HG03139 (cell line): ENCODE measurements at regions not wholly inside any gene's neighbourhood (a gene's known extent, or its start where the extent isn't known, plus 50 kb on each side); places are given as distances from the start of the nearest gene placed in this dataset.

ENCODE experiments used
- ATAC-seq: cut with Tn5 transposase; IDR thresholded peaks from one replicate; pipeline ENCODE4 v1.9.1; 2021; ENCODE audit not compliant: unreplicated experiment

GRCh38 chr3:17995769-17996168 lies 253.3 kb upstream of the TBC1D5 start:
- ATAC-seq, result no peak

GRCh38 chr3:17994167-17994566 lies 251.7 kb upstream of the TBC1D5 start:
- ATAC-seq, result no peak

GRCh38 chr3:17990390-17990789 lies 248.0 kb upstream of the TBC1D5 start:
- ATAC-seq, result no peak

GRCh38 chr3:17986348-17986816 lies 244.0 kb upstream of the TBC1D5 start:
- ATAC-seq, result no peak

GRCh38 chr3:17985658-17986347 lies 243.4 kb upstream of the TBC1D5 start:
- ATAC-seq, result no peak

- ATAC-seq, result no peak
Measured at GRCh38 chr3:17983106-17983505, 240.7 kb upstream of the TBC1D5 start.

GRCh38 chr3:17982211-17982880 lies 239.9 kb upstream of the TBC1D5 start:
- ATAC-seq, result no peak

GRCh38 chr3:17980863-17981262 lies 238.4 kb upstream of the TBC1D5 start:
- ATAC-seq, result no peak

- no peak for ATAC-seq
Measured at GRCh38 chr3:17979911-17980310, 237.5 kb upstream of the TBC1D5 start.

- ATAC-seq, result no peak
Measured at GRCh38 chr3:17979252-17979651, 236.8 kb upstream of the TBC1D5 start.

- ATAC-seq, result no peak
Measured at GRCh38 chr3:17974206-17974841, 231.9 kb upstream of the TBC1D5 start.

- no peak for ATAC-seq
Measured at GRCh38 chr3:17972959-17973906, 230.8 kb upstream of the TBC1D5 start.

- no peak for ATAC-seq
Measured at GRCh38 chr3:17972476-17972875, 230.0 kb upstream of the TBC1D5 start.

- ATAC-seq, result no peak
Measured at GRCh38 chr3:17972030-17972429, 229.6 kb upstream of the TBC1D5 start.

- no peak for ATAC-seq
Measured at GRCh38 chr3:17969985-17970568, 227.6 kb upstream of the TBC1D5 start.

- ATAC-seq, result no peak
Measured at GRCh38 chr3:17969244-17969643, 226.8 kb upstream of the TBC1D5 start.

- no peak for ATAC-seq
Measured at GRCh38 chr3:17967953-17968607, 225.6 kb upstream of the TBC1D5 start.

- ATAC-seq, result no peak
Measured at GRCh38 chr3:17967111-17967510, 224.7 kb upstream of the TBC1D5 start.

GRCh38 chr3:17965331-17965730 lies 222.9 kb upstream of the TBC1D5 start:
- ATAC-seq, result no peak

- ATAC-seq, result no peak
Measured at GRCh38 chr3:17964108-17964507, 221.7 kb upstream of the TBC1D5 start.
